GM11168 (cell line): ENCODE measurements at regions not wholly inside any gene's neighbourhood (a gene's known extent, or its start where the extent isn't known, plus 50 kb on each side); places are given as distances from the start of the nearest gene placed in this dataset.
"Not testable (repeated sequence)": the region's sequence is repeated elsewhere in the genome, so short reads cannot be mapped to it uniquely, and the experiment has no call there.

Experiments used
- in situ Hi-C: fragments of 300-500 bp; cut with MboI; formaldehyde crosslinking; loops from one replicate; pipeline ENCODE4 v1.12.0; 2022; ENCODE audit warnings: low sequenced_read_pairs; ENCODE audit not compliant: unreplicated experiment

DNA sequence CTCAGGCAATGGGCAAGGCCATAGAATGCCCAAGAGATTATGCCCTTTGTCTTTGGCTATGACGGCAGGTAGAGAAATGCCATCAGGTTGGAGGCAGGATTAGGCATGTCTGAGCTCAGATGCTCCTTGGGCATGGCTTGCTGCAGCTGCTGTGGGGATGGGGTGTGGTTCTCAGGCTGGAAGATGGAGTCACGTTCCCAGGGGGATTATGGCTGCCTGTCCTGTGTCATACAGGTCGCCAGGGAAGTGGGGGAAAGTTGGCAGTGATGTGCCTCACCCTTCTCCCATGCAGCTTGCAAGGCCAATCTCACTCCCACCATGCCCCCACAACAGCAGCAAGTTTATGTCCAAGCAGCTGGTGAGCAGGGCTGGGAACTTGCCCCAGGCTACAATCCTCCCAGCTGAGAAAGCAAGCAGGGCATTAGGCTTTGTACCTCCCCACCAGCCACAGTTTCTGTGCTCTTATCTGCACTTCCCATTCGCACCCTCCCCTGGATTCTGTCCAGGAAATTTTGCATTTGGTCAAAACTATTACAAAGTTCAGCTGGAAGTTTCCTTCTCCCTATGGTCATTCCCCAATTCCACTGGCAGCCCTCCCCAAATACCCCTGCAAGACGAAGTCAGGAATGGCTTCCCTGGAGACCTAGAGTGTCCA, 1788.0 kb upstream of the NUDT12 start:
- in situ Hi-C loops, result no loop called here

- in situ Hi-C loops, result no loop called here
Observed at GRCh38 chr5:105331558-105331957, 1769.0 kb upstream of the NUDT12 start.

DNA sequence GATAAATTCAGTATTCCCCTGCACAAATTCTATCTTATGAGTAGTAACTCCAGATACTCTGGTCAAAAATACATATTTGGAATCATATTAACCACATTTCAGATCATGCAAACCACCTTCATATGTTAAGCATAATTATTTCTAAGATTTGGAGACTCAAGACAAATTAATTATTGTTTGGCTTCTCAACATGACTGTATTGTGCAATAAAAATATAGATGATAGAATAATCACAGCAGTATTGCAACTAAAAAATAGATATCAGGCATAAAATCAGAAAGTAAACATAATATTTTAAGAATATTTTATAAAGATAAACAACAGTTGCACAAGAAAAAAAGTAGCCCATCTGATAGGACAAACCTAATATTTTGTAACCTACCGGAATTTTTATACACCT, 1767.6 kb upstream of the NUDT12 start:
- in situ Hi-C loops, result no loop called here

DNA sequence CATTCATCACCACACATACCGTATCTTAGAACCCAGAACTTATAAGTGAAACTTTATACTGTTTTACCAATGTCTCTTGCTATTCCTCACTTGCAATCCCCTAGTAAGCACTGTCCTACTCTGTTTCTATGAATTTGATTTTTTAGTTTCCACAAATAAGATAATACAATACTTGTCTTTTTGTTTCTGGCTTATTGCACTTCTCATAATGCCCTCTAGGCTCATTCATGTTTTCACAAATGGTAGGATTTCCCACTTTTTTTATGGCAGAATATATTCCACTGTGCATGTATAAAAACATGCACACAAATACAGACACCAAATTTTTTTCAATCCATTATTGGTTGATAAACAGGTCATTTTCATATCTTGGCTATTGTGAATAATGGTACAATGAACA, 1742.3 kb upstream of the NUDT12 start:
- in situ Hi-C loops, result no loop called here

DNA sequence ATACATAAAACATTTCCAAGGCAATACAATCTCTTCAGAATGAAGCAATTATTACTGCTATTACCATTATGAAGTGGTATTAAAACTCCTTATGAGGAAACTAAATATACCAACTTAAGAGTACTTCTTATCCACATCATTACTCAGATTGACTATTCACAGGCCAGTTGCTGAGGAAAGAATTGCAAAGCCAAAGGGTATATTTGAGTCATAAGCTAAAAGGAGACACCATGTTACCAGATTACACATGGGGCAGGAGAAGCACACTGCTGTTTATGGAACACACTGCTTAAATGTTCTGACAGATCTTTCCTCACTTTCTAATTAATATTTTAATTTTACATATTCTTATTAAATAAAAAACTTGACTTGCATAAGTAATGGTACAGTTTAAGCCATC, 1726.4 kb upstream of the NUDT12 start:
- in situ Hi-C loops, result no loop called here

GRCh38 chr5:105283134-105283533, 1720.5 kb upstream of the NUDT12 start:
- in situ Hi-C loops, result no loop called here

DNA sequence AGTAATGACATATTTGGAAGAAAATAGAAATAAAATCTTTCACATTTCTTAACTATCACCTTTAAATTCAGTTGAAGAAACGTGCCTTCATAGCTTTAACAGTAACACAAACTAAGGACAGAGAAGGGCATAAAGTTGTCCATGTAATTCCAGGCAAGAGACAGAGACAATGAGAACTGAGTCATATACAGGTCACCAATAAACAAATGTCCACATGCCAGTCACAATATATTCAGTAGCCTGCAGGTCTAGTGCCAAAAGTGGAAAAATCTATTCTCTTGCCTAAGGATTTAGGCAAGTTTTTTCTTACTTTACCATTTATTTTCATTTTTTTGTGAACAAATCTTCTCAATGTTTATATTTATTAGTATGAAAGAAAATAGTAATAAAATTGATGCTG, 1711.5 kb upstream of the NUDT12 start:
- in situ Hi-C loops, result no loop called here

- in situ Hi-C loops, result no loop called here
Observed at GRCh38 chr5:105263515-105263914, 1700.9 kb upstream of the NUDT12 start.

DNA sequence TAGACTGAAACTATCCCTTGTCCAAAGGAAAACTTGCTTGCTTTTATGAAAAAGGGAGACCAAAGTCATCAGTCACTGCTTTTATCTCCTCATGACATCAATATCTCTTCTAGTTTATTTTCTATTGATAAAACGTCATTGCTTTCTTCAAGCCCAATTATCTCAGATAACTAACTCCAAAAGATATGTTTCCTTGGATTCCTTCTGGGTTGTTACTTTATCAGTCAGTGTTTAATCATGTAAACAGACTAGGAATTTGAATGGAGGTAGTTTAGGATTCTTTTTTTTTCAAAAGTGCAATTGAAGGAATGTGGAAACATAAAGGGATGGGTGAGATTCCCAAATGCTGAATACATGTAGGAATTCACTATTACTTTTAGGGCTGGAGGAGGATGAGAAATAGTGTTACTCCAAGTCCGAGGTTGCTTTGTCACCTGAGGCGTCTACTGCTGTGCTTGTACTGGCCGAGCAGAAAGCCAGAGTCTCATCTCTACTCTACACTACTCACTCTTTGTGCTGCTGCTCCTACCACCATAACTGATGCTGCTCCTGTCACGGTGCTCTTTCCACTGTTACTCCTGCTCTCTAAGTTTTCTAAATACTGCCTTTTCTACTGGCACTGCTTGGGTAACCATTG, 1697.1 kb upstream of the NUDT12 start:
- in situ Hi-C loops, result no loop called here

DNA sequence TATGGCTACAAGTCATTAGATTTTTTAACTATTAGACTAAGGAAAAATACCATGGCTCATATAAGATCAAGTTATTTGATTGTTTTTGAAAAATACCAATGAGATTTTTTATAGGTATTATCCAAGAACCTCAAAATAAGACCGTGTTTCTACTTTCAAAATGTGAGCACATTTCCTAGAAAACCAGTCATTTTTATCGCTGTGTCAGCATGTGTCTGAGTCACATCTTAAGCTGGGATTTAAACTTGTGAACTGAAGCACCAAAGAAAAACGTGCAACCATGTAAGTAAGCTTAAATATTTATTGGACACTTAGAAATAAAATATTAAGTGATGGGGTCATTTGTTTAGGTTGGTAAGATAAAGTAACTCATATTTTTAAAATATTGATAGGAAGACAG, 1676.0 kb upstream of the NUDT12 start:
- in situ Hi-C loops, result no loop called here

- in situ Hi-C loops, result no loop called here
Observed at GRCh38 chr5:105230516-105231157, 1668.0 kb upstream of the NUDT12 start.

DNA sequence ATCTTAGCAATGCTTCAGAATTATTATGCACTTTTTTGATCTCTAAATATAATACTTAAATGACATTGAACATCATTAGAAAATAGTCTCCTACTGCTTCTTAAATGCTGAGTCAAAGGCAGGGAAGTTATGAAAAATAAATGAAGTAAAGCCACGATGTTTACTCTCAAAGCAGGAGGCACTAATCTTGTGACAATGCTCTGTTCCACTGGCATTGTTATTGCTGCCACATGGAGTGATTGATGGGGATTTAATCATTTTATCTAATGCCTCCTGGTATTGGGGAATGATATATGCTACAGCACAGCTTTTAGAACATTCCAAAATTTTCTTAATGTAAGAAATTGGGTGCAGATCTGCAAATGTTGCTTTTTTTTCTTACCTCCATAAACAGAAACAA, 1655.4 kb upstream of the NUDT12 start:
- in situ Hi-C loops, result no loop called here

DNA sequence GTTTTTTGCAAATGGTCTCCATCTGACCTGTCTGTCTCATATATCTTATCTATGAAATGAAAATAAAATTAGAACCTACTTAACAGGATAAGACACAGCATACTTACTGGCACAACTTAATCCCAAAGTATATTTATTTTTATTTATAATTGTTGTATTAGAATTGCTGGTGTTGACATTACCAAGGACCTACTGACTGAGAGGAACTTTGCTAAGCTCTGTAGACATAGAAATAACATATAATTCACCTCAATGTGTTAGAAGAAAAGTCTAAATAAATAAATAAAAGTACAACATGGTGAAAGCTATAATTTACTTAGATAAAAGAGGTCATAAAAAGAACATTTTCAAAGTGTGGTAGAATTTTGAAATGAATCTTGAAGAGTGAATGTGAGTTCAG, 1650.5 kb upstream of the NUDT12 start:
- in situ Hi-C loops, result no loop called here

DNA sequence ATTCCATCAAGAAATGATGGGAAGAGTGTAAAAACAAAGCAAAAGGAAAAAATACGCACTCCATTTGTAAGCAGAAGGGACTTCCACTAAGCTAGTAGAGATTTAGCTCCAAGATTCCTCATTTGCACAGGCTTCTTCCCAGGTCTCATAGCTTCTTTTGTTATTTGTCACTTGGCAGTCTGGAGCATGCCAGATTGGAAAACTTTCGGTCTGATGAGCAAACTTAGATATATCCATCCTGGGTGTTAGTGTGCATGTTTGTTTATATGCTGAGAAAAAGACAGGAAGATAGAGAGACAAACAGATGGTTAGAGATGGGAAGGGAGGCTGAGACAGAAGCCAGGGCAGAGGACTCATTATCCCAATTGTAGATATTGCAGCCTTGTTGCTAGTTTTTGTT, 1644.5 kb upstream of the NUDT12 start:
- in situ Hi-C loops, result no loop called here

DNA sequence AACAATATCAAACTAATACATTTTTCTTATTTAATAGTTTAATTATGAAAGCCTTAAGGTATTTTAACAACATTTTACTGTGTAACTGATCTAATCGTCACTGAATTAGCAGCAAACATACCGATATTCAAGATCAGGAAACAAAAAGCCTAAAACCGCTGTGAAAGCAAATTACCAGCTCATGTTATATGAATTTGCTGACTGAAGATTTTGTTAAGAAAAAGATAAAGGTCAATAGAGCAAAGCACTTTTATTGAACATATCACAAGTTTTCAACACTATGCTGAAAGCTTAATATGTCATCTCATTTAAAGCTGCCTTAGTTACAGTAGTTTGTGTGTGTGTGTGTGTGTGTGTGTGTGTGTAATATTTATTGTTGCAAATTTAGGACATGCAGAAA, 1634.9 kb upstream of the NUDT12 start:
- in situ Hi-C loops, result no loop called here

GRCh38 chr5:105195765-105196164, 1633.2 kb upstream of the NUDT12 start:
- in situ Hi-C loops, result no loop called here

GRCh38 chr5:105172918-105173317, 1610.3 kb upstream of the NUDT12 start:
- in situ Hi-C loops, result no loop called here

DNA sequence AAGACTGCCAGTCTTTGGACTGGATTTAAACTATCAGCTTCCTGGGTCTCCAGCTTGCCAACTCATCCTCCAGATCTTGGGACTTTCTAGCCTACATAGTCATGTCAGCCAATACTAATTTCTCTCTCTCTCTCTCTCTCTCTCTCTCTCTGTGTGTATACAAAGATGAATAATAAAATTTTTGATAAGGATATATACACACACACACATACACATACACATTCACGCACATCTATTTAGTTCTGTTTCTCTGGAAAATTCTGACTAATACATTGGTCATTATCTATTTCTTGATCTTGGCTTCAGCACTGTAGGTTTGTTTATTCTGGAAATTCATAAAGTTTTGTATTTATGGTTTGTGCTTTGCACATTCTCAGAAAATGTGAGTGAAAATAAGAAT, 1606.2 kb upstream of the NUDT12 start:
- in situ Hi-C loops, result no loop called here

DNA sequence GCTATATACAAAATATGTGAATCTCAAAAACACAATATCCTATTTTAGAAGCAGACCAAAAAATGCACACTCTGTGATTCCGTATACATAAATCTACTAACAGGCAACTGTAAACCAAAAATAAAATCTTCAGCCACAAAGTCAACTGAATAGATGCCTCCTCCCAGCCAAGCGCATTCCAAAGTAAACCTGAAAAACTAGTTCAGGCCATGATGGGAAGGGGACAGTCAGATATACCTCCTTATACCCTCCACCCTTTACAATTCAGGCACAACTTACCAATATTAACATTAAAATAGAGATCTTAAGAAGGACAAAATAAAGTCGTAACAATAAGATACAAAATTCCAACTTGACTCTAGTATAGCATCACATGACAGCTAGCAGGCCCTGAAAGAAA, 1604.5 kb upstream of the NUDT12 start:
- in situ Hi-C loops, result no loop called here

DNA sequence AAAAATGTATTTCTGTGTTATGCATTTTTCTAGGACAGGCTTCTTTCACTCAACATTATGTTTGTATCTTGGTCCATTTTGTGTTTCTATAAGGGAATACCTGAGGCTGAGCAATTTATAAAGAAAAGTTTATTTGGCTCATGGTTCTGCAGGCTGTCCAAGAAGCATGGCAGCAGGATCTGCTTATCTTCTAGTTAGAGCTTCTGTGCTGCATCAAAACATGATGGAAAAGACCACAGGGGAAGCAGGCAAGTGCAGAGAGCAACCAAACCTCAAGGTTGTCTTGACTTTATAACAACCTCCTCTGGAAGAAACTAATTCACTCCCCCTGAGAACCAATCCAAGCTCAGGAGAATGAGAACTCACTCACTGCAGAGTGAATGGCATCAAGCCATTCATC, 1601.0 kb upstream of the NUDT12 start:
- in situ Hi-C loops, result no loop called here

DNA sequence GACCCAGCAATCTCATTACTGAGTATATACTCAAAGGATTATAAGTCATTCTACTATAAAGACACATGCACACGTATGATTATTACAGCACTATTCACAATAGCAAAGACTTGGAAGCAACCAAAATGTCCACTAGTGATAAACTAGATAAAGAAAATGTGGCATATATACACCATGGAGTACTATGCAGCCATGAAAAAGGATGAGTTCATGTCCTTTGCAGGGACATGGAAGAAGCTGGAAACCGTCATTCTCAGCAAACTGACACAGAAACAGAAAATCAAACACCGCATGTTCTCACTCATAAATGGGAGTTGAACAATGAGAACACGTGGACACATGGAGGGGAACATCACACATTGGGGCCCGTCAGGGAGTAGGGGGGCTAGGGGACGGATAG, 1600.0 kb upstream of the NUDT12 start:
- in situ Hi-C loops, result not testable (repeated sequence)

DNA sequence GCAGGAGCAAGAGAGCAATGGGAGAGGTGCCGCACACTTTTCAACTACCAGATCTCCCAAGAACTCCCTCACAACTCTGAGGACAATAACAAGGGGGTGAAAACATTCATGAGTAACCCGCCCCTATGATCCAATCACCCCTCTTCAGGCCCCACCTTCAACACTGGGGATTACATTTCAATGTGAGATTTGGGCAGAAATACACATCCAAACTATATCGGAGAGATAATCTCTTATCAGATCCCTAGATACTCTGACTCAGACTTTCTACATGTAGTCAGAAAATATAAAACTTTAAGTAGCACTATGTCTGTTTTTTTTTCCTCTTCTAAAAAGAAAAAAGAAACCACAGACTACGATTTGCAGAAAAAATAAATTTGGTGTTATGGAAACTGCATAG, 1595.9 kb upstream of the NUDT12 start:
- in situ Hi-C loops, result no loop called here
